Liver (tissue), 8 donors: ENCODE measurements at regions not wholly inside any gene's neighbourhood (a gene's known extent, or its start where the extent isn't known, plus 50 kb on each side); places are given as distances from the start of the nearest gene placed in this dataset.

Experiments used
- DNase-seq: peaks from one replicate; pipeline ENCODE4 v3.0.0-alpha.2; 2017; ENCODE audit warnings: low spot score
- H3K27ac ChIP-seq, 2 donors: one replicate each; pipeline ENCODE4 v1.7.0; 2013; ENCODE audit warnings: inconsistent platforms in 2 of 2, low read length in 2 of 2, control low read depth in 1 of 2, low read depth in 1 of 2, mild to moderate bottlenecking in 1 of 2
- H3K27me3 ChIP-seq, 4 donors: one replicate each; pipeline versions ENCODE4 v1.6.1 to v1.7.0; 2013; ENCODE audit warnings: low read length in 3 of 4, inconsistent platforms in 1 of 4, mild to moderate bottlenecking in 1 of 4, moderate library complexity in 1 of 4; ENCODE audit not compliant: control insufficient read depth in 4 of 4, insufficient read depth in 4 of 4
- H3K36me3 ChIP-seq, 4 donors: one replicate each; pipeline versions ENCODE4 v1.6.1 to v1.7.0; 2013; ENCODE audit warnings: low read length in 3 of 4, mild to moderate bottlenecking in 3 of 4, low read depth in 1 of 4, moderate library complexity in 1 of 4; ENCODE audit not compliant: control insufficient read depth in 4 of 4, insufficient read depth in 3 of 4
- H3K4me1 ChIP-seq, 4 donors: one replicate each; pipeline versions ENCODE4 v1.6.1 to v1.7.0; 2013; ENCODE audit warnings: low read length in 3 of 4, mild to moderate bottlenecking in 3 of 4, moderate library complexity in 1 of 4; ENCODE audit not compliant: control insufficient read depth in 4 of 4, insufficient read depth in 4 of 4
- H3K4me3 ChIP-seq, 3 donors: one replicate each; pipeline versions ENCODE4 v1.6.1 to v1.7.0; 2013; ENCODE audit warnings: low read length in 3 of 3, control low read depth in 1 of 3, low read depth in 1 of 3, mild to moderate bottlenecking in 1 of 3
- H3K9ac ChIP-seq, 2 donors: one replicate each; pipeline ENCODE4 v1.7.0; 2013; ENCODE audit warnings: low read length in 2 of 2, mild to moderate bottlenecking in 2 of 2, moderate library complexity in 2 of 2, control low read depth in 1 of 2, low read depth in 1 of 2
- H3K9me3 ChIP-seq, 4 donors: one replicate each; pipeline versions ENCODE4 v1.6.1 to v1.7.0; 2013; ENCODE audit warnings: low read length in 3 of 4; ENCODE audit not compliant: control insufficient read depth in 4 of 4
- EGR1 ChIP-seq, 2 donors: IDR thresholded peaks; 2 replicates each; pipeline ENCODE4 v1.6.1; 2016 to 2018; ENCODE audit warnings: antibody characterized with exemption in 2 of 2, low read depth in 2 of 2
- FOXA1 ChIP-seq: IDR thresholded peaks from 2 replicates; pipeline ENCODE4 v1.6.1; 2016; ENCODE audit warnings: antibody characterized with exemption
- FOXA2 ChIP-seq: IDR thresholded peaks from 2 replicates; pipeline ENCODE4 v1.6.1; 2016; ENCODE audit warnings: antibody characterized with exemption
- GABPA ChIP-seq, 2 donors: IDR thresholded peaks in 1 of 2; conservative IDR thresholded peaks in 1 of 2; 2 replicates each; pipeline ENCODE4 v1.6.1; 2016; ENCODE audit warnings: antibody characterized with exemption in 2 of 2, mild to moderate bottlenecking in 1 of 2, moderate library complexity in 1 of 2
- HNF4A ChIP-seq, 2 donors: conservative IDR thresholded peaks; 2 replicates each; pipeline ENCODE4 v1.6.1; 2016; ENCODE audit warnings: antibody characterized with exemption in 2 of 2, mild to moderate bottlenecking in 2 of 2
- HNF4G ChIP-seq: IDR thresholded peaks from 2 replicates; pipeline ENCODE4 v1.6.1; 2016; ENCODE audit warnings: antibody characterized with exemption
- JUND ChIP-seq, 2 donors: IDR thresholded peaks; 2 replicates each; pipeline ENCODE4 v1.6.1; 2016; ENCODE audit warnings: antibody characterized with exemption in 2 of 2
- NR2F2 ChIP-seq: IDR thresholded peaks from 2 replicates; pipeline ENCODE4 v1.6.1; 2016; ENCODE audit warnings: antibody characterized with exemption
- RAD21 ChIP-seq, 2 donors: IDR thresholded peaks; 2 replicates each; pipeline ENCODE4 v1.6.1; 2016; ENCODE audit warnings: antibody characterized with exemption in 2 of 2, mild to moderate bottlenecking in 2 of 2
- RXRA ChIP-seq, 2 donors: IDR thresholded peaks; 2 replicates each; pipeline ENCODE4 v1.6.1; 2017 to 2018; ENCODE audit warnings: antibody characterized with exemption in 2 of 2, mild to moderate bottlenecking in 1 of 2
- SP1 ChIP-seq: IDR thresholded peaks from 2 replicates; pipeline ENCODE4 v1.6.1; 2018; ENCODE audit warnings: antibody characterized with exemption, mild to moderate bottlenecking
- TAF1 ChIP-seq: conservative IDR thresholded peaks from 2 replicates; pipeline ENCODE4 v1.6.1; 2016; ENCODE audit warnings: antibody characterized with exemption, mild to moderate bottlenecking
- YY1 ChIP-seq: IDR thresholded peaks from 2 replicates; pipeline ENCODE4 v1.6.1; 2016; ENCODE audit warnings: antibody characterized with exemption, mild to moderate bottlenecking
- WGBS: extraction: QIAGEN DNeasy Blood & Tissue Kit; methylation state at CpG from one replicate; pipeline ENCODE4 v1.1.7; 2013; 5-methylcytosine and 5-hydroxymethylcytosine counted together
- TF ChIP-seq, protein P1 (sequence below): fragments of 150-350 bp; IDR thresholded peaks from 2 replicates; pipeline ENCODE4 v1.5.1; 2017; ENCODE audit warnings: improper control_type of control experiment, low read depth, low read length; ENCODE audit not compliant: missing input control
- TF ChIP-seq, protein P2 (sequence below): IDR thresholded peaks from 2 replicates; pipeline ENCODE4 v1.6.1; 2016; ENCODE audit warnings: antibody characterized with exemption, mild to moderate bottlenecking
- TF ChIP-seq, protein P3 (sequence below): IDR thresholded peaks from 2 replicates; pipeline ENCODE4 v1.6.1; 2016; ENCODE audit warnings: antibody characterized with exemption
- TF ChIP-seq, protein P4 (sequence below): IDR thresholded peaks from 2 replicates; pipeline ENCODE4 v1.6.1; 2016; ENCODE audit warnings: antibody characterized with exemption
- donor health status: healthy.
- donor health status: healthy.
- donor health status: healthy.
- donor health status: healthy.
- donor health status: healthy.

DNA sequence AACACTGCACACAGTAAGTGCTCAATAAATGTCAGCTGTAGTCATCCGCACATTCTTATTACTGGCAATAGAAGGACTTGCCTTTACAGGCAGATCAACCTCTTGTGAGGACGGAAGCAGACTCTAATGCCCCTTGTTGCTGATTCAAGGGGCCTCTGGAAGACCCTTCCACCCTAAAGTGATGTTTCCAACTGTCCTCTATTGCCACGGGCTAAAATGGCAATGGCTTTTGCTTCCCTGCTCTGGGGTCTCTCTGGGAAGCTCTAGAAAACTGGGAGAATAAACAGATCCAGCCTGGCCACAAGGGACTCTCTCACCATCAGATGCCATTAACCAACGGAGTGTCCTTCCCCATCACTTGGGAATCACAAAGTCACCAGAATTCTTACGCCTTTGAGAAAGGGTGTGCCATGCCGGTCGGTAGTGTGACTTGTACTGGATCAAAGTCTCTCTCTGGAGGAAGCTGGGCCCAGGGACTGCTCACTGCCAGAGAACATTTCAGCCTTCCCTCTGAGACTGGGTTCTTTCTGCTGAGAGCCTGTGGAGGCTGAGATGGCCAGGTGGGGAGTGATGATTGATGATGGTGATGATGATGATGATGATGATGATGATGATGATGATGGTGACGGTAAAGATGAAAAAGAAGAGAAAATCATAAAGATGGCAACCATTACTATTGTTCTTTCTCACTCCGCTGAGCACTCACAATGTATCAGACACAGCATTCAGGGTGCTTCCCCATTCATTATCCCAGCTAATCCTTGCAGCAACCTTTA lies 146.8 kb downstream of the CYLD start:
- 86% methylated on average over 9 of the region's 9 CpGs for WGBS
- Histone ChIP-seq H3K4me3 (no peak overlapping the region), H3K4me1 (no peaks in the 10 kb centered on the region), H3K9ac (no peak overlapping the region), H3K36me3 (no peaks in the 10 kb centered on the region), H3K27me3 (no peaks in the 10 kb centered on the region), H3K27ac (no peak overlapping the region), H3K9me3 (no peaks in the 10 kb centered on the region)
- peak; percentile 22 for DNase-seq
- TF ChIP-seq GABPA (IDR thresholded peaks at IDR 0.05 in 1 of 2, conservative IDR thresholded peaks at IDR 0.05 in 1 of 2) (no peak), NR2F2 (no peak), FOXA1 (no peak), FOXA2 (no peak), TAF1 (no peak), HNF4A (conservative IDR thresholded peaks at IDR 0.05) (no peak), SP1 (no peak)
- TF ChIP-seq, protein P1, sequence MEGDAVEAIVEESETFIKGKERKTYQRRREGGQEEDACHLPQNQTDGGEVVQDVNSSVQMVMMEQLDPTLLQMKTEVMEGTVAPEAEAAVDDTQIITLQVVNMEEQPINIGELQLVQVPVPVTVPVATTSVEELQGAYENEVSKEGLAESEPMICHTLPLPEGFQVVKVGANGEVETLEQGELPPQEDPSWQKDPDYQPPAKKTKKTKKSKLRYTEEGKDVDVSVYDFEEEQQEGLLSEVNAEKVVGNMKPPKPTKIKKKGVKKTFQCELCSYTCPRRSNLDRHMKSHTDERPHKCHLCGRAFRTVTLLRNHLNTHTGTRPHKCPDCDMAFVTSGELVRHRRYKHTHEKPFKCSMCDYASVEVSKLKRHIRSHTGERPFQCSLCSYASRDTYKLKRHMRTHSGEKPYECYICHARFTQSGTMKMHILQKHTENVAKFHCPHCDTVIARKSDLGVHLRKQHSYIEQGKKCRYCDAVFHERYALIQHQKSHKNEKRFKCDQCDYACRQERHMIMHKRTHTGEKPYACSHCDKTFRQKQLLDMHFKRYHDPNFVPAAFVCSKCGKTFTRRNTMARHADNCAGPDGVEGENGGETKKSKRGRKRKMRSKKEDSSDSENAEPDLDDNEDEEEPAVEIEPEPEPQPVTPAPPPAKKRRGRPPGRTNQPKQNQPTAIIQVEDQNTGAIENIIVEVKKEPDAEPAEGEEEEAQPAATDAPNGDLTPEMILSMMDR, result no peak
- TF ChIP-seq, protein P2, sequence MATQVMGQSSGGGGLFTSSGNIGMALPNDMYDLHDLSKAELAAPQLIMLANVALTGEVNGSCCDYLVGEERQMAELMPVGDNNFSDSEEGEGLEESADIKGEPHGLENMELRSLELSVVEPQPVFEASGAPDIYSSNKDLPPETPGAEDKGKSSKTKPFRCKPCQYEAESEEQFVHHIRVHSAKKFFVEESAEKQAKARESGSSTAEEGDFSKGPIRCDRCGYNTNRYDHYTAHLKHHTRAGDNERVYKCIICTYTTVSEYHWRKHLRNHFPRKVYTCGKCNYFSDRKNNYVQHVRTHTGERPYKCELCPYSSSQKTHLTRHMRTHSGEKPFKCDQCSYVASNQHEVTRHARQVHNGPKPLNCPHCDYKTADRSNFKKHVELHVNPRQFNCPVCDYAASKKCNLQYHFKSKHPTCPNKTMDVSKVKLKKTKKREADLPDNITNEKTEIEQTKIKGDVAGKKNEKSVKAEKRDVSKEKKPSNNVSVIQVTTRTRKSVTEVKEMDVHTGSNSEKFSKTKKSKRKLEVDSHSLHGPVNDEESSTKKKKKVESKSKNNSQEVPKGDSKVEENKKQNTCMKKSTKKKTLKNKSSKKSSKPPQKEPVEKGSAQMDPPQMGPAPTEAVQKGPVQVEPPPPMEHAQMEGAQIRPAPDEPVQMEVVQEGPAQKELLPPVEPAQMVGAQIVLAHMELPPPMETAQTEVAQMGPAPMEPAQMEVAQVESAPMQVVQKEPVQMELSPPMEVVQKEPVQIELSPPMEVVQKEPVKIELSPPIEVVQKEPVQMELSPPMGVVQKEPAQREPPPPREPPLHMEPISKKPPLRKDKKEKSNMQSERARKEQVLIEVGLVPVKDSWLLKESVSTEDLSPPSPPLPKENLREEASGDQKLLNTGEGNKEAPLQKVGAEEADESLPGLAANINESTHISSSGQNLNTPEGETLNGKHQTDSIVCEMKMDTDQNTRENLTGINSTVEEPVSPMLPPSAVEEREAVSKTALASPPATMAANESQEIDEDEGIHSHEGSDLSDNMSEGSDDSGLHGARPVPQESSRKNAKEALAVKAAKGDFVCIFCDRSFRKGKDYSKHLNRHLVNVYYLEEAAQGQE, result no peak

DNA sequence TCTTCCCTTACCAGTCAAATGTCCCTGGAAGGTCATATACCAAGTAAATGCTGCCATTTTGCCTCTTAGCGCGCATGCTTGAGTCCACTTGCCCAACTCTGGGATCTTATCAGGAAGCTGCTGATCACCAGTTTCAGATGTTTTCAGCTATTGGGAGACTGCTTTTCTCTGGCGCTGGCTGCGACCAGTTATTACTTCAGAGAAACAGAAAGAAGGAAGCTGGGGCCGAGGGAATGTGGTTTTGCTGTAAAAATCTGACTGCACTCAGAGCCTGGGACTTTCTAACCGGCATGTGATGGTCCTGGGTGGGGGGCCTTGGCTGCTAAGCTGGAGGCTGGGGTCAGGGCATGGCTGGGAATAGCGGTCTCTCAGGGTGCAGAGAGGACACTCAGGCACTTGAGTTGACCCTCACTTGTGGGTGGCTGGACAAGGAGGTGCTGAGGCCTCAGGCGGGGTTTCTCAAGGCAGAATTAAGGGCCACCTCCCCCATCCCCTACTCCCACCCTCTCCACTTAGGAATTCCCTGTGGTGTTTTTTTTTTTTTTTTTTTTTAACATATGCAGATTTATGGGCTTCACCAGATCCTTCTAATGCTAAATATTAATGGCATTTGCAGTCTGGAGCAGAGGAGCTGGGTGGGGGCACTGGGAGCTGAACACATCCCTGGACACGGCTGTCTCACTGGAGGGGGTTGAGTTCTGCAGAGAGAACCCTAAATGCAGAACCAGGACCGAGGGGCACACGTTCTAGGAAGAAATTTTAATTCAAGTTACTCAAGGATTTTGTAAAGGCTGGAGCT lies 145.8 kb downstream of the CYLD start:
- H3K27me3 ChIP-seq, result no peaks in the 10 kb centered on the region
- WGBS, result 84% methylated on average over 11 of the region's 11 CpGs
- H3K4me3 ChIP-seq, result no peak overlapping the region
- H3K36me3 ChIP-seq, result no peaks in the 10 kb centered on the region
- no peaks in the 10 kb centered on the region for H3K9me3 ChIP-seq
- H3K4me1 ChIP-seq, result no peaks in the 10 kb centered on the region
- DNase-seq, result peak; percentile 13
- H3K27ac ChIP-seq, result no peak overlapping the region
- H3K9ac ChIP-seq, result no peak overlapping the region
- TF ChIP-seq NR2F2 (no peak), FOXA1 (no peak), RXRA (IDR thresholded peaks at IDR 0.05) (no peak), JUND (IDR thresholded peaks at IDR 0.05) (no peak), EGR1 (IDR thresholded peaks at IDR 0.05; ENCODE audit: low read depth in 2 of 2) (no peak), TAF1 (no peak), HNF4A (conservative IDR thresholded peaks at IDR 0.05) (no peak), RAD21 (IDR thresholded peaks at IDR 0.05) (no peak), FOXA2 (no peak), HNF4G (no peak), YY1 (no peak), GABPA (IDR thresholded peaks at IDR 0.05 in 1 of 2, conservative IDR thresholded peaks at IDR 0.05 in 1 of 2) (no peak)
- TF ChIP-seq, protein P3, sequence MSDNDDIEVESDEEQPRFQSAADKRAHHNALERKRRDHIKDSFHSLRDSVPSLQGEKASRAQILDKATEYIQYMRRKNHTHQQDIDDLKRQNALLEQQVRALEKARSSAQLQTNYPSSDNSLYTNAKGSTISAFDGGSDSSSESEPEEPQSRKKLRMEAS, result no peak
- TF ChIP-seq, protein P1, result no peak
- TF ChIP-seq, protein P4, sequence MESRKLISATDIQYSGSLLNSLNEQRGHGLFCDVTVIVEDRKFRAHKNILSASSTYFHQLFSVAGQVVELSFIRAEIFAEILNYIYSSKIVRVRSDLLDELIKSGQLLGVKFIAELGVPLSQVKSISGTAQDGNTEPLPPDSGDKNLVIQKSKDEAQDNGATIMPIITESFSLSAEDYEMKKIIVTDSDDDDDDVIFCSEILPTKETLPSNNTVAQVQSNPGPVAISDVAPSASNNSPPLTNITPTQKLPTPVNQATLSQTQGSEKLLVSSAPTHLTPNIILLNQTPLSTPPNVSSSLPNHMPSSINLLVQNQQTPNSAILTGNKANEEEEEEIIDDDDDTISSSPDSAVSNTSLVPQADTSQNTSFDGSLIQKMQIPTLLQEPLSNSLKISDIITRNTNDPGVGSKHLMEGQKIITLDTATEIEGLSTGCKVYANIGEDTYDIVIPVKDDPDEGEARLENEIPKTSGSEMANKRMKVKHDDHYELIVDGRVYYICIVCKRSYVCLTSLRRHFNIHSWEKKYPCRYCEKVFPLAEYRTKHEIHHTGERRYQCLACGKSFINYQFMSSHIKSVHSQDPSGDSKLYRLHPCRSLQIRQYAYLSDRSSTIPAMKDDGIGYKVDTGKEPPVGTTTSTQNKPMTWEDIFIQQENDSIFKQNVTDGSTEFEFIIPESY, result no peak
